ENCODE measurements at regions not wholly inside any gene's neighbourhood (a gene's known extent, or its start where the extent isn't known, plus 50 kb on each side); places are given as distances from the start of the nearest gene placed in this dataset.

DNA sequence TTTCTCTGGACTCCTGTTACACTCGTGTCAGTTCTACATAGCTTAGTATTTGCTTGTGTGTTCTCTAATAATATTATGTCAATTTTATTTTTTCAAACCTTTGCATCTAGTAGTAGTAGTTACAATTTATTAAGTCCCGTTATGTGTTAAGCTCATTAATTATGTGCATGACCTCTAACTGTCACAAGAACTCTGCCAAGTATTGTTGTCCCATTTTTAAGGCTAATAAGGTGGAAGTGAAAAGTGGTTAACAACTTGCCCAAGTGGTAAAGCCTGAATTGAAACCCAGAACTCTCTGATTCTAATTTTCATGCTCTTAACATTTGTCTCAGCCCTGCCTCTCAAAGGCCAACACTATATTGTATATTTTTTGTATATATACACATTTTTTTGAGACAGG is 221.6 kb downstream of the DMRT2 start:
- Histone ChIP-seq H3K27me3 (no peaks in the 10 kb centered on the region), H3K36me3 (no peaks in the 10 kb centered on the region), H3K4me3 (no peak overlapping the region), H3K4me1 (no peaks in the 10 kb centered on the region), H3K27ac (no peak overlapping the region), H3K9me3 (no peaks in the 10 kb centered on the region)
- WGBS, result 70% methylated on average over 2 of the region's 2 CpGs
- DNase-seq (ENCODE audit: low spot score in 2 of 2), result no peak
- TF ChIP-seq POLR2AphosphoS5 (IDR thresholded peaks at IDR 0.05) (no peak), EP300 (IDR thresholded peaks at IDR 0.05) (no peak), POLR2A (IDR thresholded peaks at IDR 0.05) (no peak)
- TF ChIP-seq, protein P1, sequence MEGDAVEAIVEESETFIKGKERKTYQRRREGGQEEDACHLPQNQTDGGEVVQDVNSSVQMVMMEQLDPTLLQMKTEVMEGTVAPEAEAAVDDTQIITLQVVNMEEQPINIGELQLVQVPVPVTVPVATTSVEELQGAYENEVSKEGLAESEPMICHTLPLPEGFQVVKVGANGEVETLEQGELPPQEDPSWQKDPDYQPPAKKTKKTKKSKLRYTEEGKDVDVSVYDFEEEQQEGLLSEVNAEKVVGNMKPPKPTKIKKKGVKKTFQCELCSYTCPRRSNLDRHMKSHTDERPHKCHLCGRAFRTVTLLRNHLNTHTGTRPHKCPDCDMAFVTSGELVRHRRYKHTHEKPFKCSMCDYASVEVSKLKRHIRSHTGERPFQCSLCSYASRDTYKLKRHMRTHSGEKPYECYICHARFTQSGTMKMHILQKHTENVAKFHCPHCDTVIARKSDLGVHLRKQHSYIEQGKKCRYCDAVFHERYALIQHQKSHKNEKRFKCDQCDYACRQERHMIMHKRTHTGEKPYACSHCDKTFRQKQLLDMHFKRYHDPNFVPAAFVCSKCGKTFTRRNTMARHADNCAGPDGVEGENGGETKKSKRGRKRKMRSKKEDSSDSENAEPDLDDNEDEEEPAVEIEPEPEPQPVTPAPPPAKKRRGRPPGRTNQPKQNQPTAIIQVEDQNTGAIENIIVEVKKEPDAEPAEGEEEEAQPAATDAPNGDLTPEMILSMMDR (IDR thresholded peaks at IDR 0.05), result no peak

DNA sequence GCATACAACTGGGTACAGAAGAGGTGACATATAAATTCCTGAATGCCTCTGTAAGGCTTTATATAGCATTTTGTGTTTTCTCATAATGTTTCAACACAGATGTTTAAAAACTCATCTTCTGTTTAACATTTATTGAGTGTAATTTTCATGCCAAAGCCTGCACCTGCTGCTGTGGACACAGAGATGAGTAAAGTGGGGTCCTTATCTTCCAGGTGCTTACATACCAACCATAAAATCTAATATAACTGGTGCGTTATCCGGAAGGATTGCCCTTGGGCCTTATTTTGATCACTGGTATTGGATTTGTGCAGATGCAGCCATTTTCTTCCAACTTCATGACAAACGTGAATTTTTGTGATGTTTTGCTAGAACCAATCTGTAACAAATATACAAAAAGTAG is 222.3 kb downstream of the DMRT2 start:
- no peak overlapping the region for H3K4me3 ChIP-seq
- TF ChIP-seq, protein P1 (IDR thresholded peaks at IDR 0.05), result no peak
- TF ChIP-seq EP300 (IDR thresholded peaks at IDR 0.05) (no peak), POLR2A (IDR thresholded peaks at IDR 0.05) (no peak), POLR2AphosphoS5 (IDR thresholded peaks at IDR 0.05) (no peak)
- H3K9me3 ChIP-seq, result no peaks in the 10 kb centered on the region
- no peaks in the 10 kb centered on the region for H3K36me3 ChIP-seq
- H3K4me1 ChIP-seq, result no peaks in the 10 kb centered on the region
- no peak for DNase-seq (ENCODE audit: low spot score in 2 of 2)
- H3K27ac ChIP-seq, result no peak overlapping the region
- WGBS, result 68% methylated on average over 3 of the region's 3 CpGs
- H3K27me3 ChIP-seq, result no peaks in the 10 kb centered on the region

DNA sequence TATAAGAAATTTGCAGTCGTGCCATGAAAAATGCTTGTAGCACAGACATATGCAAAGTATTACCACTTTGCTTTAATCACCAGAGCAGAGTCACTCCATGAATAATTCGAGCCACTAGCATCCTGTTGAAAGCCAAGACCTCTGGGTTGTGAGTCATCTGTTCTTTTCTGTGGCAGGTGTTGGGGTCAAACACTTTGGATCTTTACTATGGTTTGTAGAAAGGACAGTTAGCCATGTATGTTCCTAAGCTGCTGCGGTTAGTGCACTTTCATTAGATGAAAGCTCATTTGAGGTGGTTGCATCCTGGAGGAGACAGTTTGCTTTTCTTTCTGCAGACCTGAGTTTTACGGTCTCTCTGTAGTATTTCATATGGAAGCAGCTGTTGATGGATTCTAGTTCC is 223.7 kb downstream of the DMRT2 start:
- Histone ChIP-seq H3K4me3 (no peak overlapping the region), H3K36me3 (no peaks in the 10 kb centered on the region), H3K9me3 (no peaks in the 10 kb centered on the region), H3K4me1 (no peaks in the 10 kb centered on the region), H3K27ac (no peak overlapping the region), H3K27me3 (no peaks in the 10 kb centered on the region)
- DNase-seq (ENCODE audit: low spot score in 2 of 2), result no peak
- TF ChIP-seq, protein P1 (IDR thresholded peaks at IDR 0.05), result no peak
- TF ChIP-seq EP300 (IDR thresholded peaks at IDR 0.05), result no peak
- TF ChIP-seq POLR2A (IDR thresholded peaks at IDR 0.05), result no peak
- TF ChIP-seq POLR2AphosphoS5 (IDR thresholded peaks at IDR 0.05), result no peak
- WGBS, result 68% methylated on average over 4 of the region's 4 CpGs

DNA sequence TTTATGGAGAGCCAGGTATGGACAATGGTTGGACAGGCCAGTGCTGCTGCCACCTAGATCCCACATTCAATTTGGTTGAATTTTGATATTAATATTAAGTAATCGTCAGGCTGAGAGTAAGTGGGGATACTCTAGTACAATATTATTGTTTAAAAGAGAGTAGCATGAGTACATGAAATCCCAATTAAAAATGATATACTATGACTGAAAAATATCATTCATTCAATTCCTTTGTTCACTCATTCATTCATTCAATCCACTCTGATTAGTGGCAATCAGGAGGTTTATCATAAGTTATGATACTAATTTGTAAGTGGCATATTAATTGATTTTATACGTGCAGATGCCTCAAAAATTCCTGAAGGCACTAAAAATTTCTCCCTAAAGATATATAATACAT is 224.2 kb downstream of the DMRT2 start:
- no peaks in the 10 kb centered on the region for H3K9me3 ChIP-seq
- no peaks in the 10 kb centered on the region for H3K4me1 ChIP-seq
- DNase-seq (ENCODE audit: low spot score in 2 of 2), result no peak
- H3K27me3 ChIP-seq, result no peaks in the 10 kb centered on the region
- H3K36me3 ChIP-seq, result no peaks in the 10 kb centered on the region
- H3K4me3 ChIP-seq, result no peak overlapping the region
- no peak overlapping the region for H3K27ac ChIP-seq
- 84% methylated on average over 2 of the region's 2 CpGs for WGBS
- TF ChIP-seq, protein P1 (IDR thresholded peaks at IDR 0.05), result no peak
- TF ChIP-seq POLR2A (IDR thresholded peaks at IDR 0.05) (no peak), POLR2AphosphoS5 (IDR thresholded peaks at IDR 0.05) (no peak), EP300 (IDR thresholded peaks at IDR 0.05) (no peak)

DNA sequence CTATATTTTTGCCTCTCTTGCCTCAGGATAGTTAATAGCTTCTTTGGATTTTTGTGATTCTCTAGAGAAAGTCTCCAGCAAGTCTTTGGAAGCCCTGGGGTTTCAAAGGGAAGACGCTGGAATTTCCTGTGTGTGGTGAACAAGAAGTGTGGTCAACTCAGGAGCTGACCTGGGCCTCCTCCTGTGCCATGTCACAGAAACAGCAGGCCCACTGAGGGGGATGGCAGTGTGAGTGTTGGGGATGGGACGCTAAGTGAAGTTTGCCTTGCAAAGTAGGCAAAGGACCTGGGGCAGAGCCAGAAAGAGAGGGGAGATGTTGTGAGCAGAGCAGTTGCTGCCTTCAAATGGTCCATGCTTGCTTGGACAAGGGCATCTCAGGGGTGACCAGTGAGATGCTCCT is 226.3 kb downstream of the DMRT2 start:
- TF ChIP-seq POLR2A (IDR thresholded peaks at IDR 0.05) (no peak), EP300 (IDR thresholded peaks at IDR 0.05) (no peak), POLR2AphosphoS5 (IDR thresholded peaks at IDR 0.05) (no peak)
- TF ChIP-seq, protein P1 (IDR thresholded peaks at IDR 0.05), result no peak
- Histone ChIP-seq H3K4me3 (no peak overlapping the region), H3K9me3 (no peaks in the 10 kb centered on the region), H3K36me3 (no peaks in the 10 kb centered on the region), H3K27me3 (no peaks in the 10 kb centered on the region), H3K27ac (no peak overlapping the region), H3K4me1 (no peaks in the 10 kb centered on the region)
- WGBS, result 56% methylated on average over 2 of the region's 2 CpGs
- DNase-seq (ENCODE audit: low spot score in 2 of 2), result no peak

Data from suprapubic skin (tissue), 4 donors.